ENCODE measurements at regions not wholly inside any gene's neighbourhood (a gene's known extent, or its start where the extent isn't known, plus 50 kb on each side); places are given as distances from the start of the nearest gene placed in this dataset.

- TF ChIP-seq CTCF (IDR thresholded peaks at IDR 0.05; ENCODE audit: borderline replicate concordance, extremely low read depth, low read length, poor library complexity, severe bottlenecking) = no peak
- no peak for TF ChIP-seq EZH2 (IDR thresholded peaks at IDR 0.05; ENCODE audit: borderline replicate concordance, low read depth, low read length, severe bottlenecking)
Measured at GRCh38 chr3:10638466-10638865, 133.1 kb upstream of the ATP2B2 start.
